Neural crest cell (in vitro differentiated cells): ENCODE measurements at regions not wholly inside any gene's neighbourhood (a gene's known extent, or its start where the extent isn't known, plus 50 kb on each side); places are given as distances from the start of the nearest gene placed in this dataset.

Experiments
- DNase-seq: peaks from one replicate; pipeline ENCODE4 v3.0.0; 2021; ENCODE audit warnings: low read depth, mixed read lengths, low spot score
- H3K27ac Mint-ChIP-seq: one replicate; pipeline ENCODE4 v1.8.0; 2021; ENCODE audit warnings: mild to moderate bottlenecking, mixed read lengths; ENCODE audit not compliant: unreplicated experiment
- H3K27me3 Mint-ChIP-seq: 2 replicates; pipeline ENCODE4 v1.8.0; 2021; ENCODE audit warnings: low read depth, mild to moderate bottlenecking, mixed read lengths
- H3K36me3 Mint-ChIP-seq: 2 replicates; pipeline ENCODE4 v1.8.0; 2021; ENCODE audit warnings: low read depth, mild to moderate bottlenecking, mixed read lengths
- H3K4me1 Mint-ChIP-seq: 2 replicates; pipeline ENCODE4 v1.8.0; 2021; ENCODE audit warnings: mixed read lengths
- H3K4me3 Mint-ChIP-seq: one replicate; pipeline ENCODE4 v1.8.0; 2021; ENCODE audit warnings: mild to moderate bottlenecking, mixed read lengths
- H3K9me3 Mint-ChIP-seq: 2 replicates; pipeline ENCODE4 v1.8.0; 2021; ENCODE audit warnings: mixed read lengths
- TF ChIP-seq, protein P1 (sequence below): fragments of 200-600 bp; sonication (generic); conservative IDR thresholded peaks from 2 replicates; pipeline ENCODE4 v1.5.0; 2021; ENCODE audit warnings: antibody characterized with exemption, mild to moderate bottlenecking

DNA sequence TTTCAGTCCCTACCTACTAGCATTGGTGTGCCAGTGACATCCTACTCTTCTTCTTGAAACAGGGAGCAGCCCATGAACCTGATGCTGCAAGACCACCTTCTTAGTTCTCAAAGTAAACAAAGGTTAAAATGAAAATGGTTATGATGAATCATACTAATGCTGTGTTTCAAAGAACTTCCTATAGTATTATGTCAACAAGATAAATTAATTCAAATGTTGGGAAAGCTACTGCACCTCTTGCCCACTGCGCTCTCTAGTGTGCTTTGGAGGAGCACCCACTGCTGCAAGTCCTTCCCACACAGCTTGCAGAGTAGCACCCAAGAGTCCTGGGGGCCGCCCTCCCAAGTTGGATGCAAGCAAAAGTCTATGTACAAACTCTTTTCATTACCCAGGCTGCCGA lies 81.1 kb downstream of the CD200R1L start:
- no peaks in the 10 kb centered on the region for H3K9me3 Mint-ChIP-seq
- TF ChIP-seq, protein P1, sequence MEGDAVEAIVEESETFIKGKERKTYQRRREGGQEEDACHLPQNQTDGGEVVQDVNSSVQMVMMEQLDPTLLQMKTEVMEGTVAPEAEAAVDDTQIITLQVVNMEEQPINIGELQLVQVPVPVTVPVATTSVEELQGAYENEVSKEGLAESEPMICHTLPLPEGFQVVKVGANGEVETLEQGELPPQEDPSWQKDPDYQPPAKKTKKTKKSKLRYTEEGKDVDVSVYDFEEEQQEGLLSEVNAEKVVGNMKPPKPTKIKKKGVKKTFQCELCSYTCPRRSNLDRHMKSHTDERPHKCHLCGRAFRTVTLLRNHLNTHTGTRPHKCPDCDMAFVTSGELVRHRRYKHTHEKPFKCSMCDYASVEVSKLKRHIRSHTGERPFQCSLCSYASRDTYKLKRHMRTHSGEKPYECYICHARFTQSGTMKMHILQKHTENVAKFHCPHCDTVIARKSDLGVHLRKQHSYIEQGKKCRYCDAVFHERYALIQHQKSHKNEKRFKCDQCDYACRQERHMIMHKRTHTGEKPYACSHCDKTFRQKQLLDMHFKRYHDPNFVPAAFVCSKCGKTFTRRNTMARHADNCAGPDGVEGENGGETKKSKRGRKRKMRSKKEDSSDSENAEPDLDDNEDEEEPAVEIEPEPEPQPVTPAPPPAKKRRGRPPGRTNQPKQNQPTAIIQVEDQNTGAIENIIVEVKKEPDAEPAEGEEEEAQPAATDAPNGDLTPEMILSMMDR, result no peak
- no peak overlapping the region for H3K4me3 Mint-ChIP-seq
- H3K36me3 Mint-ChIP-seq, result no peaks in the 10 kb centered on the region
- H3K27me3 Mint-ChIP-seq, result no peaks in the 10 kb centered on the region
- DNase-seq, result no peak
- no peak overlapping the region for H3K27ac Mint-ChIP-seq
- H3K4me1 Mint-ChIP-seq, result no peaks in the 10 kb centered on the region

DNA sequence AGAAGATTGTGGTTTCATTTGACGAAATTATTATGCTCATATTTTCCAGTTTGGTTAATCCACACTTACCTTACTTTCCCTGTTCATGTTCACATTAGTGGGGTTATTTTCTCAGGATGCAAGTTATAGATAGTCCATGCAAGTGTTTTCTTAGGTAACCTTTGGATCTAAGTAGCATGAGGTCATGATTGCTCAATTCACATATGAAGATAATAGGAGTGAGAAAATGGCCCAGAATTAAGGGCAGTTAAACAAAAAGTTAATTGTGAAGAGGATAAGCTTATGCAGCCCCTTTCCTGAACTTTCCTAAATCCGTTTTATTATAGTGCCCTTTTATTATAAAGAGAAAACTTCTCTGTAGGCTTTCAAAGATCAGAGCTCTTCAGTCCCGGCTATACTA lies 83.4 kb downstream of the CD200R1L start:
- Mint-ChIP-seq H3K27ac (no peak overlapping the region), H3K27me3 (no peaks in the 10 kb centered on the region), H3K4me1 (no peaks in the 10 kb centered on the region), H3K36me3 (no peaks in the 10 kb centered on the region), H3K4me3 (no peak overlapping the region), H3K9me3 (no peaks in the 10 kb centered on the region)
- TF ChIP-seq, protein P1, result no peak
- no peak for DNase-seq

DNA sequence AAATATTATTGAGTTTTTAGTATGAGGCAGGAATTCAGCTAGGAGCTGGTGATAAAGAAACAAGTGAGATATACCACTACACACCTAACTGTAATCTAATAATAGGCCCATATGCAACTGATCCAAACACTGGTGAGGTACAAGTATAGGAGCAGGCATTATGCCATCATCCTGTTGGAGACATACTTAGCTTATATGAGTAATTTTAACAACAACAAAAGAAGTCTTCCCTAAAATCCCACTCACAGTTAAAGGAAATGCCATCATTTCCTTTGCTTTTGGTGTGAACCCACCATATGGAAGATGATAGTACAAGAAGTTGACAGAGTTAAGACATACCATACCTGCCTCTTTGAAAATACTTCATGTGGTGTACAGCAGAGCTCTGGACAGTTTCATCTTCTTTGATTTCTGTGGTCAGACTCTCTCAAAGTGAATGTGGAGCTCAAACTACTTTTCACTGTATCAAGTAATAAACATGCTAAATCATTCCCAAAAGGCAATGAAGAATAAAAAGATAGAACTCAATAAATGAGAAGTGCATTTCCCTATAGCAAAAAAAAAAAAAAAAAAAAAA lies 85.5 kb downstream of the CD200R1L start:
- TF ChIP-seq, protein P1, result no peak

DNA sequence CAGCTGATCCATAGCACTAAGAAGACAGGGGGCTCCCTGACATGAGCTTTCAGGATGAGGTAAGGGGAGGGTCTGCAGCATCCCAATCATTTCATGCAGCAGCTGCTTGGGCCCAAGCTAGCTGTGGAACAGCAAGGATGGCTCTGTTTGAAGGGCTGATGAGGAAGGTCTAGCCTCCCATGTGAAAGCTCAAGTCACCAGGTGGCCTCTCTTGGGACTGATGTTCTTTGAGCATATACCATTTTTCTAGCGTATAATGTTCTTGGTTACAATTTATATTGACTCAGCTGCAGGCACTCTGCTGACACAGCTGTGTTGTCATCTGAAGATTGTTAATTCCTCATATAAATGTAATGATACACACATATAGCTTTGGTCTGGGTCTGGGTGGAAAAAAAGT lies 87.0 kb downstream of the CD200R1L start:
- Mint-ChIP-seq H3K36me3 (no peaks in the 10 kb centered on the region), H3K9me3 (no peaks in the 10 kb centered on the region), H3K27me3 (no peaks in the 10 kb centered on the region), H3K4me1 (no peaks in the 10 kb centered on the region), H3K4me3 (no peak overlapping the region), H3K27ac (no peak overlapping the region)
- TF ChIP-seq, protein P1, result no peak
- DNase-seq, result no peak

More for the DNA sequence above, 85.5 kb downstream of the CD200R1L start:
- H3K36me3 Mint-ChIP-seq, result no peaks in the 10 kb centered on the region
- no peak overlapping the region for H3K27ac Mint-ChIP-seq
- no peaks in the 10 kb centered on the region for H3K4me1 Mint-ChIP-seq
- H3K27me3 Mint-ChIP-seq, result no peaks in the 10 kb centered on the region
- no peaks in the 10 kb centered on the region for H3K9me3 Mint-ChIP-seq
- DNase-seq, result no peak
- H3K4me3 Mint-ChIP-seq, result no peak overlapping the region

DNA sequence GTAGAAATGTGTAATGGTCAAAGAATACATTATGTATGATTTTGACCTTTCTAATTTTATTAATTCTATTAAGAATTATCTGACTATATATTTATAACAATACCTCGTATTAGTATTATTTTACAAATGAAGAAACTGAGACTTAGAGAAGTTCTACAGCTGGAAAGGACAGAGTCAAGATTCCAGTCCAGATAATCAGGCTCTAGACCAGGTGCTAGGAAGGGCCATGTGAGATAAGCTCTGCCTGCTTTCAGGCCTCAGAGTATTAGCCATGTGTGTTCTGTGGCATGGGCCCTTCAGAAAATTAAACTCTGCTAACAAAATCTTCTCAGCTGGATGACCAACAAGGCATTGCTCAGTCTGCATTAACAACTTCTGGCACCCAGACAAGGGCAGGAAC lies 87.5 kb downstream of the CD200R1L start:
- Mint-ChIP-seq H3K27ac (no peak overlapping the region), H3K4me1 (no peaks in the 10 kb centered on the region), H3K4me3 (no peak overlapping the region), H3K9me3 (no peaks in the 10 kb centered on the region), H3K36me3 (no peaks in the 10 kb centered on the region), H3K27me3 (no peaks in the 10 kb centered on the region)
- DNase-seq, result no peak
- TF ChIP-seq, protein P1, result no peak
